IMR-90 (cell line): ENCODE measurements at regions not wholly inside any gene's neighbourhood (a gene's known extent, or its start where the extent isn't known, plus 50 kb on each side); places are given as distances from the start of the nearest gene placed in this dataset.

Source experiments
- BHLHE40 ChIP-seq: fragments of 150-350 bp; IDR thresholded peaks from 2 replicates; pipeline ENCODE4 v1.6.1; 2016; ENCODE audit warnings: mild to moderate bottlenecking, low read depth, low read length
- CEBPB ChIP-seq: IDR thresholded peaks from 2 replicates; pipeline ENCODE4 v1.6.1; 2012; ENCODE audit warnings: low read depth, low read length, improper control_type of control experiment
- CHD1 ChIP-seq: IDR thresholded peaks from 2 replicates; pipeline ENCODE4 v1.6.1; 2012; ENCODE audit warnings: low read depth, low read length, improper control_type of control experiment
- FOS ChIP-seq: fragments of 150-350 bp; IDR thresholded peaks from 2 replicates; pipeline ENCODE4 v1.6.1; 2016; ENCODE audit warnings: low read depth, low read length
- MAFK ChIP-seq: IDR thresholded peaks from 2 replicates; pipeline ENCODE4 v1.6.1; 2012; ENCODE audit warnings: low read depth, low read length, improper control_type of control experiment
- MXI1 ChIP-seq: IDR thresholded peaks from 2 replicates; pipeline ENCODE4 v1.6.1; 2012; ENCODE audit warnings: low read depth, mild to moderate bottlenecking, low read length, moderate library complexity, borderline replicate concordance
- NFE2L2 ChIP-seq: fragments of 150-350 bp; IDR thresholded peaks from 2 replicates; pipeline ENCODE4 v1.6.1; 2016; ENCODE audit warnings: low read depth, mild to moderate bottlenecking, low read length
- POLR2A ChIP-seq: IDR thresholded peaks from 2 replicates; pipeline ENCODE4 v1.6.1; 2012; ENCODE audit warnings: mild to moderate bottlenecking, low read depth, low read length
- RCOR1 ChIP-seq: IDR thresholded peaks from 2 replicates; pipeline ENCODE4 v1.6.1; 2012; ENCODE audit warnings: mild to moderate bottlenecking, low read length, improper control_type of control experiment; ENCODE audit not compliant: insufficient replicate concordance
- RFX5 ChIP-seq: IDR thresholded peaks from 2 replicates; pipeline ENCODE4 v1.8.0; 2012; ENCODE audit warnings: low read depth, mild to moderate bottlenecking, low read length, moderate library complexity
- USF2 ChIP-seq: fragments of 150-350 bp; IDR thresholded peaks from 2 replicates; pipeline ENCODE4 v1.6.1; 2017; ENCODE audit warnings: mild to moderate bottlenecking, antibody characterized with exemption, low read length, low read depth
- TF ChIP-seq, protein P1 (sequence below): conservative IDR thresholded peaks from 2 replicates; pipeline ENCODE4 v1.5.1; 2012; ENCODE audit warnings: mild to moderate bottlenecking, low read depth, low read length, improper control_type of control experiment

GRCh38 chrY:12517338-12517737 lies 183.7 kb upstream of the USP9Y start:
- TF ChIP-seq, protein P1, sequence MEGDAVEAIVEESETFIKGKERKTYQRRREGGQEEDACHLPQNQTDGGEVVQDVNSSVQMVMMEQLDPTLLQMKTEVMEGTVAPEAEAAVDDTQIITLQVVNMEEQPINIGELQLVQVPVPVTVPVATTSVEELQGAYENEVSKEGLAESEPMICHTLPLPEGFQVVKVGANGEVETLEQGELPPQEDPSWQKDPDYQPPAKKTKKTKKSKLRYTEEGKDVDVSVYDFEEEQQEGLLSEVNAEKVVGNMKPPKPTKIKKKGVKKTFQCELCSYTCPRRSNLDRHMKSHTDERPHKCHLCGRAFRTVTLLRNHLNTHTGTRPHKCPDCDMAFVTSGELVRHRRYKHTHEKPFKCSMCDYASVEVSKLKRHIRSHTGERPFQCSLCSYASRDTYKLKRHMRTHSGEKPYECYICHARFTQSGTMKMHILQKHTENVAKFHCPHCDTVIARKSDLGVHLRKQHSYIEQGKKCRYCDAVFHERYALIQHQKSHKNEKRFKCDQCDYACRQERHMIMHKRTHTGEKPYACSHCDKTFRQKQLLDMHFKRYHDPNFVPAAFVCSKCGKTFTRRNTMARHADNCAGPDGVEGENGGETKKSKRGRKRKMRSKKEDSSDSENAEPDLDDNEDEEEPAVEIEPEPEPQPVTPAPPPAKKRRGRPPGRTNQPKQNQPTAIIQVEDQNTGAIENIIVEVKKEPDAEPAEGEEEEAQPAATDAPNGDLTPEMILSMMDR = no peak
- TF ChIP-seq POLR2A (no peak), FOS (no peak), MAFK (no peak), MXI1 (no peak), USF2 (no peak), RFX5 (no peak), CEBPB (no peak), RCOR1 (no peak), CHD1 (no peak), BHLHE40 (no peak), NFE2L2 (no peak)
